NCI-H2196 treated with DMSO at 0.1 percent for 48 hours (cell line): ENCODE measurements at regions not wholly inside any gene's neighbourhood (a gene's known extent, or its start where the extent isn't known, plus 50 kb on each side); places are given as distances from the start of the nearest gene placed in this dataset.
A peak's percentile ranks its signal among the peaks of the same experiment; 100 is the strongest.
"Not testable (repeated sequence)": the region's sequence is repeated elsewhere in the genome, so short reads cannot be mapped to it uniquely, and the experiment has no call there.

Source experiments
- DNase-seq: peaks from one replicate; lab custom pipeline; 2025; ENCODE audit not compliant: unreplicated experiment; lab: John Stamatoyannopoulos, UW

DNA sequence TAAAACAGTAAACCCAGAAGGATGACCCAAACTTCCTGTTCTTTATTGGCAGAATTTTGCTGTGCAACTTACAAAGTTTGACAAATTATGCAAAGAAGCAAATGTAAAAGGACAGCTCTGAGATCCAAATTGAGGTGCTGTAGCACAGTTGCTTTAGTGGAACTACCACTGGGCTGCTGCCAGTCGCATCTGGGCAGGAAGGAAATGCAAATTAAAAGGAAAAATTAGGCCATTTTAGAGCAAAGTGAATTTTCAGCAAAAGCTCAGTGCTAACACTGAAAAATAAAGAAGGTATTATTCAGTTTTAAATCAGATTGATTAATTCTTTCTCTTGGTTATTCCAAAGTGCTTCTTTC is 104.5 kb downstream of the ZMAT3 start:
- no peak for DNase-seq

DNA sequence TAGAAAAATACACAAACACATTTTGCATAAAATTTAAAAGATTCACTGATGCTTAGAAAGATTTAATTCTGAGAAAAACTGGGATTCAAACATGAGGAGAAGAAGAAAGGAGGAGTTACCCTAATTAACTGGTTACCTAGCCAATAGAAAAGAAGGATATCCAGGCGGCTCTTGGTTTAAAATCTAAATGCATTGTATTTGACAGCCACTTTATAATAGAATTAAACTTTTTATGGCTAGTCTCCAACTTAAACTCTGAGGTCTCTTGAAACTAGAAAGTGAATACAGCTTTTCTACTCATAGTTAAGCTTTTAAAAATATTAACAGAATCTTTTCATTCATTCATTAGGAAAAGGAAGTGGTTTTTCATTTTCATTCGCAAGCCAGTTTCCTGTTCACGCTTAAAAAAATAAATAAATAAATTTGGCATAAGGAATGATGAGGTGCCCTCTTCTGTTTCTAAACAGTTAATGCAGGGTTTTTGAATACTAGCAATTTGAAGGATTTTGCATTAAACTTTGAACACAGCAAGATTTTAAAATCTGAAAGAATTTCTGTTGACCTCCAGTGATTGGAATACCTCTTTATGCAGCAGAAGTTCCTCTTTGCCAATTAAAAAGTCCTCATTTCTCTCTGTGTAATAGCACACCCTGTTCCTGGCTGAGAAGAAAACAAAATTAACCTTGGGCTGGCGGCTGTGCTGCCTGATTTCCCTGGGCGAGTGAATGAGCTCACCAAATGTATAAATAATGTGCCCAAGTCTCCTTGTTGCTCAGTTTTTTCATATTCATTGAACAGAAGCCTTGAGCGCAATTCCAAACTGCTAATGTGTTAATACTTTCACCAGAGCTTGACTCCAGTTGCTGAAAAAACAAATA is 105.1 kb downstream of the ZMAT3 start:
- peak; percentile 56 for DNase-seq

DNA sequence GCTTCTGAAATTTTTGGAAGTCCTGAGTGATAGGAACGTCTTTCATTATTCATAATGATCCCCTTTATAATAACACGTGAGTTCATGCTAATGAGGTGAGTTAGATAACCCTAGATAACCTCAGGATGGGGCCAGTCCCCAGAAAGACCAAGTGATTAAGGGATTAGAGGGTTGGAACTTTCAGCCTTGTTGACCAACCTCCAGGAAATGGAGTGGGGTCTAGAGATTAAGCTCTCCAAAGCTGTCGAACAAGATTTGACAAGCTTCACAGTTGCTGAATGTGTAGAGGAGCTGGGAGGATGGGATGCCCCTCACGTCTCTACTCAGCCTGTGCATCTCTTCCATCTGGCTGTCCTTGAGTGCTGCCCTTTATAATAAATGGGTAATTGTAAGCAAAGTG is 107.1 kb downstream of the ZMAT3 start:
- no peak for DNase-seq

DNA sequence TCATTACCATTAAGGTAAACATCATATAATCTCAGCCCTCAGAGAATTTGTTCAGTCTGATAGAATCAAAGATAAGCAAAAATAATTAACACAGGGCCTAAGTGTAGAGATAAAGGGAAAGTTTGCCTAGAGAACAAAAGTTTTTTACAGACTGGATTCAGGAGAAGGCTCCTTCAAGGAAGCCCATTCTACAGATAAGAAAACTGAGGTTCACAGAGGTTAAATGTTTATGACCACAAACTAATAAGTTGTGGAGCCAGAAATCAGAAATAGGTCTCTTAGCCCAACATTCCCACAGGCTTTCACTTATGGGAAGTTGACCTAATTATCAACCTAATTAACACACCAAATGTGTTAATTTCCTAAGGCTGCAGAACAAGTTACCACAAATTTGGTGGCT is 110.7 kb downstream of the ZMAT3 start:
- DNase-seq = no peak

DNA sequence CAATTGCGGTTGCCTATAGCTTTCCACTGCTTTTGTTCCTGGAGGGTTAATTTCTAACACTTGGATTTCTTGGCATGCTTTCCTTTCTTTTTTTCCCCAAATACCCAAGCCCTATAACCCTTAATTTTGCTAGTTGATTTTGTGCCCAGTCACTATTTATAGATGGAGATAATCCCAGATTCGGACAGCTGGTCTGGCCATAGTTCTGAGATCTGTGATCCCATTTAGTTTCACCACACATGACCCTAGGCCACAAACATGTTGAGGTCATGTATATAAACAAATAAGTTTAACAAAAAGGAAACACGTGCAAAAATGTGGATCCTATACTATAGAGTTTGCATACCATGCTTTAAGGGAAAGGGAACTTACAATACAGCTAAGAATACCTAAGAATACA is 111.4 kb downstream of the ZMAT3 start:
- DNase-seq = no peak

DNA sequence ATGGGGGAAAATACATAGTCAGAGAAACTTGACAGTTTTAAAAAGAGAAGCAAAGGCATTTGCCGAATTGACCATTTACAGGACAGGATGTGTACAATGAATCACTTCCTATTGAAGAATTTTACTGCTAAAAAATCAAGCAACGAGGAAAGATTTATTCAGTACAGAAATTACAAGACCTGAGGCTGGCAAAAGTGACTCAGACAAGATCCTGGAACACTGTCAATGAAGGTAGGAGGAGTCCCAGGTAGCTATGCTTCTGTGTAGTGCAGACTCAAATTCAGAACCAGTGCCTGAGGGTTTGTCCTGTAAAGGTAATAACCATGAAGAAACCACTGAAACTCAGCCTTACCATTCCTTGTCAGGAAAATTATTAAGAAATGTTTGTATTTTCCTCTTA is 120.9 kb downstream of the ZMAT3 start:
- DNase-seq = no peak

DNA sequence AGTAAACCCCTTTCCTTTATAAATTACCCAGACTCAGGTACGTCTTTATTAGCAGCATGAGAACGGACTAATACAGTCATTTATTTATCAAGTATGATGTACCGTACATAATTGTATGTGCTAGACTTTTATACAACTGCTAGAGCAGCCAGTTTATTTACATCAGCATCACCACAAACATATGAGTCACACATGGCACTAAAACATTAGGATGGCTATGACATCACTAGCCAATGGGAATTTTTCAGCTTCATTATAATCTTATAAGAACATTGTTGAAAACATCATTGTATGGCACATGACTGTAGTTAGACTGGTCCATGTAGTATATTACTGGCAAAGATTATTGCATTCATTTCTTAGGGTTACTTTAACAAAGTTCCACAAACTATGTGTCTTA is 121.7 kb downstream of the ZMAT3 start:
- DNase-seq = no peak

DNA sequence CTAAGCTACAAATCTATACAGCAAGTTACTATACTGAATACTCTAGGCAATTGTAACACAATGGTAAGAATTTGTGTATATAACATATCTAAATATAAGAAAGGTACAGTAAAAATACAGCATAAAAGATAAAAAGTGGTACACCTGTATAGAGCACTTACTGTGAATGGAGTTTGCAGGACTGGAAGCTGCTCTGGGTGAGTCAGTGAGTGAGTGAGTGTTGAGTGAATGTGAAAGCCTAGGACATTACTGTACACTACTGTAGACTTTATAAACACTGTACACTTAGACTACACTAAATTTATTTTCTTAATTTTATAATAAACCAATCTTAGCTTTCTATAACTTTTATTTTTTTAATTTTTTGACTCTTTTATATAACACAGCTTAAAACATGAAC is 123.1 kb downstream of the ZMAT3 start:
- DNase-seq = no peak

DNA sequence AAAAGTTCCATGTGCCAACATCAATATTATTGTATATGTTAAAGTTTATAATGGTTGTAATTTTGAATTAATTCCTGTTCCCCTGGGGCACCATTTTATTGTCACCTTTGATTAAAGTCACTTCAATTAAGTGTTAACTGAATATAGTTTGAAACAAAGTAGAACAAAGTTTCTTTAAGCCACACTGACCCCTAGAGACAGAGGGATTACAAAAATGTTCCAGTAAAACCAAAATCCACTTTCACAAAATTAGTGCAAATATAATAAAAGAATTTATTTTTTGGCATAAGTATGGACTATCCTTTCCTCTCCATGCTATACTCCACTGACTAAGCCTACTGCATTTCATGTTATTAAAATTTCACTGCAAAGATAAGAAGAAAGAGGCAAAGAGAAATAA is 123.9 kb downstream of the ZMAT3 start:
- DNase-seq = no peak

DNA sequence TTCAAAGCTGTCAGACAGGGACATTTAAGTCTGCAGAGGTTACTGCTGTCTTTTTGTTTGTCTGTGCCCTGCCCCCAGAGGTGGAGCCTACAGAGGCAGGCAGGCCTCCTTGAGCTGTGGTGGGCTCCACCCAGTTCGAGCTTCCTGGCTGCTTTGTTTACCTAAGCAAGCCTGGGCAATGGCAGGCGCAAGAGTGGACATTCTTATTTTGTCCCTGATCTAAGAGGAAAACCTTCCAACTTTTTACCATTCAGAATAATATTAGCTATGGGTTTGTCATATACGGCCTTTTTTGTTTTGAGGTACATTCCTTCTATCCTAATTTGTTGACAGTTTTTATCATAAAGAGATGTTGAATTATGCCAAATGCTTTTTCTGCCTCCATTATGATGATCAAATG is 129.3 kb downstream of the ZMAT3 start:
- not testable (repeated sequence) for DNase-seq

DNA sequence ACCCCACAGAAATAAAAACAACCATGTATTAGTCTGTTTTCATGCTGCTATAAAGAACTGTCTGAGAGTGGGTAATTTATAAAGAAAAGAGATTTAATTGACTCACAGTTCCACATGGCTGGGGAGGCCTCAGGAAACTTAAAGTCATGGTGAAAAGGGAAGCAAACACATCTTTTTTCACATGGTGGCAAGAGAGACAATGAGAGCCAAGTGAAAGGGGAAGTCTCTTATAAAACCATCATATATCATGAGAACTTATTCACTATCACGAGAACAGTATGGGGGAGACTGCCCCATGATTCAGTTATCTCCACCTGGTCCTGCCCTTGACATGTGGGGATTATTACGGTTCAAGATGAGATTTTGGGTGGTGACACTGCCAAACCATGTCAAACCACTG is 141.5 kb downstream of the ZMAT3 start:
- DNase-seq = no peak

DNA sequence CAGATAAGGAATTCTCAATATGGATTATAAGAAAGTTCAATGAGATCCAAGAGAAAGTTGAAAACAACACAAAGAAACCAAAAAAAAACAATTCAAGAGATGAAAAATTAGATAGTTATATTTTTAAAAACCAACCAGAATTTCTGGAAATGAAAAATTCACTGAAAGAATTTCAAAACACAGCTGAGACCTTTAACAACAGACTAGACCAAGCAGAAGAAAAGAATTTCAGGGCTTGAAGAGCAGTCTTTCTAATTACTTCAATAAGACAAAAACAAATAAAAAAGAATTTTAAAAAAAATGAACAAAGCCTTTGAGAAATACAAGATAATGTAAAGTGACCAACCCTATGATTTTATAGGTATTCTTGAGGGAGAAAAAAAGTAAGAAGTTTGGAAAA is 155.4 kb downstream of the ZMAT3 start:
- DNase-seq = no peak

DNA sequence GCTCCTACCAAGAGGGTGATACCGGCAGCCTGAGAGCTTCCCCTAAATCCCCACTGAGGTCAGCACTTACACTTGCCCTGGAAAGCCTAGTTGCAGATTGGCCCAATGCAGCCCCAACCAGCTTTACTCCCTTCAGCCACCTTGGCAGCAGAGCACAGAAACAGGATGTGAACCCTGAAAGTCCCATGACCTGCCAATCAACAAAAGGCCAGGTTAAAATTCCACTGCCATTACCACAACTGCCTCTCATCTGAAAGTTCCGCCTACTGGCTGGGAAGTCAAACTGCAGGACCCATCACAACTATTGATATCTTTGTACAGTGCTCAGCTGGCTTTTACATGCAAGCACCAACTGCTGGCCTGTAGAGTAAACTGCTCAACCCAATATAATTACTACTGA is 156.2 kb downstream of the ZMAT3 start:
- DNase-seq = no peak

DNA sequence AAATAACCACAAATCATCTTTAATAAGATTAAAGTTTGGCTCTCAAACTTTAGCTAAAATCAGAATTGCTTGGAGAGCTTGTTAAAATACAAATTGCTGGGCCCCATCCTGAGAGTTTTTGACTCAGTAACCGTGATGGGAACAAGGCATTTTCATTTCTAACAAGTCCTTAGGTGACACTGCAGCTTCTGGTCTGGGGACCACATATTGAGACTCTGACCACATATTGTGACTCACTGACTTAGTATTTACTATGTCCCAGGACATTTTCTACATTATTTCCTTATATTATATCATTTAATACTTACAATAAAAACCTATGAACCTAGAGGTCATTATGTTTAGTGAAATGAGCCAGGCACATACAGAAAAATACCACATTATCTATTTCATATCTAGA is 164.5 kb downstream of the ZMAT3 start:
- no peak for DNase-seq

DNA sequence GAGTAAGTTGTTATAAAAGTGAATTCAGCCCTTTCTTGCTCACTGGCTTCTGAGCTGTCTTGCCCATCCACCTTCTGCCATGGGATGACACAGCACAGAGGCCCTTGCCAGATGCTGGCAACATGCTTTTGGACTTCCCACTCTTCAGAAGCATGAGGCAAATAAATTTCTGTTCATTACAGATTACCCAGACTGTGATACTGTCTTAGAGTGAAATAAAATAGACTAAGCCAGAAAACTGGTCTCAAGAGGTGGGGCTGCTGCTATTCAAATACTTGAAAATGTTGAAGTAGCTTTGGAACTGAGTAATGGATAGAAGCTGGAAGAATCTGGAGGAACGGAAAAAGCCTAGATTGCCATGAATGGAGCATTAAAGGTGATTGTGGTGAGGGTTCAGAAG is 170.4 kb downstream of the ZMAT3 start:
- no peak for DNase-seq

DNA sequence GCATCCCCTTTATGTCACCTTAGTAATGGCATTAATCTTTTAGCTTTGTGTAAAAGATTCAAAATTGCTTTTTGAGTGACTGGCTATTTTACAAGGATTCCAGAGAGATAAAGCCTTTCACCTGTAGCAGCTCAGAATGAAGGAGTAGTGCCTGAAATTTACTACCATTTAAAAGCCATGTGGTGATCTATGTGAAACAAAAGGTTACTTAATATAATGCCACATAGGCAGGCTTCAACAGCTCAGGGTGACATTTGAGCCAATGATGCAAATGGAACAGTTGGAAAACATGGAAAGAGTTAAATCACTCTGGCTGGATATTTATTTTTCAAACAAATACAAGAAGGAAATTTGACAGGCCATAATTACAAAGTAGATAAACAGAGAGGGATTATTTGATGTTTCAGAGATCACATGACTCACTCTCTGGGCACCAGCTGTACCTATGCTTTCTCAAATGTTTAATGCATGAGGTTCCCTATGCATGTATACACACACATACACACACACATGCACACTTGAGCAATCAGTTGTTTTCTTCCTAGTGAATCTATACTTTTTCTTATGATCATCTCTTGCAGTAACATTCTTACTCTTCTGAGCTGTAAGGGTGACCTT is 171.5 kb downstream of the ZMAT3 start:
- peak; percentile 81 for DNase-seq

DNA sequence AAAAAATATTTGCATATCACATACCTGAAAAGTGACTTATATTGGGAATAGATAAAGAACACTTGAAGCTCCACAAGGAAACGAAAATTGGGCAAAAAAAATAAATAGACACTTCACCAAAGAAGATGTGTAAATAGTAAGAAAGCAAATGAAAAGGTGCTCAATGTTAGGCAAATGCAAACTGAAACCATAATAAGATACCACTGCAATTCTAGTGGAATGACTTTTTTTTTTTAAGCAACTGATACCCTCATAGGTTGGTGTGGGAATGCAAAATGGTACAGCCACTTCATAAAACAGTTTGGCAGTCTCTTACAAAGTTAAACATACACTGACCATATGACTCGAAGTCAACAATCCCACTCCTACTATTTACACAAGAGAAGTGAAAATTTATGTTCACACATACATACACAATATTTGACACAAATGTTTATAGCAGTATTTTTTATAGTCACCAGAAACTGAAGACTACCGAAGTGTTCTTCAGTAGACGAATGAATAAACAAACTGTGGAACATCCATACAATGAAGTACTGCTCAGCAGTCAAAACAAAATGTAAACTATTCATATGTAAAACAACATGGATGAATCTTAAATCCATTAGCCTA is 176.3 kb downstream of the ZMAT3 start:
- DNase-seq = peak; percentile 29
